ENCODE measurements at regions not wholly inside any gene's neighbourhood (a gene's known extent, or its start where the extent isn't known, plus 50 kb on each side); places are given as distances from the start of the nearest gene placed in this dataset.

GRCh38 chr4:138639018-138639741 lies 376.4 kb upstream of the NOCT start:
- no peak for TF ChIP-seq CTCF (conservative IDR thresholded peaks at IDR 0.05; ENCODE audit: low read depth, low read length)
- H3K4me3 ChIP-seq (ENCODE audit: low read depth, low read length) = no peak overlapping the region
- no peak for DNase-seq (ENCODE audit: low read depth)

GRCh38 chr4:138636781-138637180 lies 378.8 kb upstream of the NOCT start:
- H3K4me3 ChIP-seq (ENCODE audit: low read depth, low read length) = no peak overlapping the region
- TF ChIP-seq CTCF (conservative IDR thresholded peaks at IDR 0.05; ENCODE audit: low read depth, low read length) = no peak
- DNase-seq (ENCODE audit: low read depth) = no peak

DNA sequence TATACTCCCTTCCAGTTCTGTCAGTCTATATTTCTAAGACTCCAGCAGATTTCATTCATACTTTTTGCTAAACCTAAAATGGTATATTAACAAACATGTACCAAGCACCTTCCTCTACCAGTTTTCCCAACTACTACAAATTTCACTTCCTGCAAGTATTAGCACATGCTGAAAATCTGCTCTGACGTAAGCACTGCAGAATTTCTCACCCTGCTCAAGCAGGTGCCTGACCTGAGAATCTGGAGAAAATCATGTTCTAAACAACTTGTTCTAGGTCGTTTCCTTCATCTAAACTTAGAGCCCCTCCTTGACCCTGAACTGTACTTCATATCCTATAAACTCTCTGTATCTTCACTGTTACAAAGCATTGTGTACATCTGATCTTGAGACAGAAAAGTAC lies 380.7 kb upstream of the NOCT start:
- no peak overlapping the region for H3K4me3 ChIP-seq (ENCODE audit: low read depth, low read length)
- no peak for DNase-seq (ENCODE audit: low read depth)
- TF ChIP-seq CTCF (conservative IDR thresholded peaks at IDR 0.05; ENCODE audit: low read depth, low read length) = no peak

DNA sequence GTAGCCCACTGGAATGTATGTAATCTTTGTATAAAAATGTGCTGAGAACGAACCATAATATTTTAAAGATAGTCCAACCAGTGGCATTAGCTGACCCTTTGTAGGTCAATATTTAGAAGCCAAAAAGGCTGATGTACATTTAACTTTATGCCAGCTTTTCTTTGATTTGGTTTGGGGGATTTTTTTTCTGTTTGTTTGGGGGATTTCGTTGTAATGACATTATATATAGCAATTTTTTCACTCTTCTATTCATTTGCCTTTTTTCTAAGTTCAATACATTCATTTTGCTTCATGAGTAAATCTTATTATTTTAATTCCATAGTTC lies 382.0 kb upstream of the NOCT start:
- H3K4me3 ChIP-seq (ENCODE audit: low read depth, low read length) = no peak overlapping the region
- DNase-seq (ENCODE audit: low read depth) = no peak
- TF ChIP-seq CTCF (conservative IDR thresholded peaks at IDR 0.05; ENCODE audit: low read depth, low read length) = no peak

GRCh38 chr4:138632856-138633579 lies 382.6 kb upstream of the NOCT start:
- TF ChIP-seq CTCF (conservative IDR thresholded peaks at IDR 0.05; ENCODE audit: low read depth, low read length) = no peak
- no peak overlapping the region for H3K4me3 ChIP-seq (ENCODE audit: low read depth, low read length)
- no peak for DNase-seq (ENCODE audit: low read depth)

DNA sequence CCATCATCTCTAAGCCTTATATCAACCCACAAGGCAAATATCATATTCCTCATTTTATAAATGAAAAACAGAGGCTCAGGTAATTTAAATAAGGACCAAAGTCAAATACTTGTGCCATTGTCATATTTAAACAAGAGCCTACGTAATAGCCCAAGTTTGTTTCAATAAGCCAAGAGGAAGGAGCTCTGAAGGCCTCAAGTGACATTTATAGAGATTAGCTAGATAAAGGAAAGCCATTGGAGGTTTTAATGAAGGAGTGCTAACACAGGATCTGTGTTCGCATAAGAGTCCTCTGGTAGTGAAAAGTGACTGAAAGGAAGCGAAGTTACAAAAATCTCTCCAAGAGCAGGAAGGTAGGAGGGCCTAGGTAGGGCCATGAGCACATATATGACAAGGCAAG lies 384.9 kb upstream of the NOCT start:
- TF ChIP-seq CTCF (conservative IDR thresholded peaks at IDR 0.05; ENCODE audit: low read depth, low read length) = no peak
- DNase-seq (ENCODE audit: low read depth) = no peak
- no peak overlapping the region for H3K4me3 ChIP-seq (ENCODE audit: low read depth, low read length)

DNA sequence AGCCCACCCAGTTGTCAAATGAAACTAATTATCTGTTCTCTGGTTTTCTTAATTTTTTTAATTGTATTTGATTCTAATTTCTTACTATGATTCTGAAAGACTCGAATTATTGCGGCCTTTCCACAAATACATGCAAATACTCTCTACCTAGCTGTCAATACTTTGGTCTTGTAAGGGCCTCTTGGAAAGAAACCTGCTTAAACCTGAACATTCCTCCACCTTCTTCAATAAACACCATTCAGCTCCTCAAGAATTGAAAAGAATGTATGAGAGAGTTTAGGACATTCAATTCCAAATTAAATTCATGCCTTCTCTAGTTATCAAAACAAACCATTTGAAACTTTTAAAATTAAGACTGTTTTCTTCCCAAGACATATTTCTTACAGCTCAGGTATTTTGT lies 385.9 kb upstream of the NOCT start:
- no peak for DNase-seq (ENCODE audit: low read depth)
- H3K4me3 ChIP-seq (ENCODE audit: low read depth, low read length) = no peak overlapping the region
- no peak for TF ChIP-seq CTCF (conservative IDR thresholded peaks at IDR 0.05; ENCODE audit: low read depth, low read length)

Measured in epithelial cell of proximal tubule (primary cell).